ENCODE measurements at regions not wholly inside any gene's neighbourhood (a gene's known extent, or its start where the extent isn't known, plus 50 kb on each side); places are given as distances from the start of the nearest gene placed in this dataset.

GRCh38 chr1:190904091-190904695 lies 426.5 kb upstream of the BRINP3 start:
- TF ChIP-seq ATF6 (CRISPR knock-in tag; IDR thresholded peaks at IDR 0.05), result no peak
- TF ChIP-seq CTCF (IDR thresholded peaks at IDR 0.05), result no peak
- TF ChIP-seq SP1 (CRISPR knock-in tag; conservative IDR thresholded peaks at IDR 0.05), result no peak
- no peak for TF ChIP-seq ESRRA (CRISPR knock-in tag; IDR thresholded peaks at IDR 0.05; ENCODE audit: borderline replicate concordance)
- no peak for TF ChIP-seq MAX (CRISPR knock-in tag; IDR thresholded peaks at IDR 0.05)
- TF ChIP-seq ETV6 (CRISPR knock-in tag; IDR thresholded peaks at IDR 0.05), result no peak
- TF ChIP-seq CREM (CRISPR knock-in tag; IDR thresholded peaks at IDR 0.05), result no peak
- TF ChIP-seq JUN (CRISPR knock-in tag; IDR thresholded peaks at IDR 0.05), result no peak
- TF ChIP-seq CREB1 (CRISPR knock-in tag; IDR thresholded peaks at IDR 0.05), result no peak
